HL-60 (cell line): ENCODE measurements at regions not wholly inside any gene's neighbourhood (a gene's known extent, or its start where the extent isn't known, plus 50 kb on each side); places are given as distances from the start of the nearest gene placed in this dataset.

ENCODE experiments used
- DNase-seq, 2 experiments: peaks; one replicate each; pipeline ENCODE4 v3.0.0-alpha.2; 2010 to 2020; ENCODE audit warnings: low read depth in 1 of 2, low spot score in 1 of 2
- H3K27ac ChIP-seq: fragments of 250-450 bp; sonication (Bioruptor Pico); replicated peaks from 2 replicates; pipeline ENCODE4 v1.5.1; 2020; ENCODE audit warnings: mild to moderate bottlenecking, moderate library complexity
- H3K27me3 ChIP-seq: fragments of 250-450 bp; sonication (Bioruptor Pico); 2 replicates; pipeline ENCODE4 v1.5.1; 2021; ENCODE audit warnings: mild to moderate bottlenecking, moderate library complexity; ENCODE audit not compliant: insufficient read depth, poor library complexity, severe bottlenecking
- H3K4me3 ChIP-seq: replicated peaks from 2 replicates; pipeline ENCODE4 v1.5.1; 2011; ENCODE audit warnings: mild to moderate bottlenecking, control low read depth, low read length; ENCODE audit not compliant: insufficient read depth
- CTCF ChIP-seq: IDR thresholded peaks from one replicate; pipeline ENCODE4 v1.5.1; 2011; ENCODE audit warnings: low read length, control low read depth, inconsistent platforms; ENCODE audit not compliant: insufficient read depth
- GABPA ChIP-seq: IDR thresholded peaks from 2 replicates; pipeline ENCODE4 v1.6.1; 2012; ENCODE audit warnings: low read depth
- POLR2AphosphoS5 ChIP-seq: IDR thresholded peaks from 2 replicates; pipeline ENCODE4 v1.6.1; 2012; ENCODE audit warnings: low read depth
- REST ChIP-seq: IDR thresholded peaks from 2 replicates; pipeline ENCODE4 v1.6.1; 2012; ENCODE audit warnings: low read depth; ENCODE audit not compliant: insufficient replicate concordance
- SPI1 ChIP-seq: IDR thresholded peaks from 2 replicates; pipeline ENCODE4 v1.6.1; 2012; ENCODE audit warnings: low read depth, mild to moderate bottlenecking, borderline replicate concordance

GRCh38 chr6:167530951-167531350 is 206.1 kb downstream of the TTLL2 start:
- Histone ChIP-seq H3K4me3 (no peak overlapping the region), H3K27ac (no peak overlapping the region), H3K27me3 (peaks cover 6% of the 10 kb centered on the region)
- no peak for TF ChIP-seq CTCF
- no peak for TF ChIP-seq SPI1
- no peak for TF ChIP-seq POLR2AphosphoS5
- no peak for TF ChIP-seq GABPA
- TF ChIP-seq REST, result no peak
- DNase-seq, result no peak

GRCh38 chr6:167532410-167533288 is 207.8 kb downstream of the TTLL2 start:
- H3K27ac ChIP-seq, result no peak overlapping the region
- no peak overlapping the region for H3K4me3 ChIP-seq
- no peak for TF ChIP-seq CTCF
- TF ChIP-seq POLR2AphosphoS5, result no peak
- no peak for TF ChIP-seq REST
- no peak for TF ChIP-seq GABPA
- no peak for TF ChIP-seq SPI1
- H3K27me3 ChIP-seq, result peaks cover 6% of the 10 kb centered on the region
- no peak for DNase-seq

- H3K27ac ChIP-seq, result no peak overlapping the region
- no peak for DNase-seq
- TF ChIP-seq CTCF, result no peak
- no peak for TF ChIP-seq GABPA
- no peak for TF ChIP-seq POLR2AphosphoS5
- no peak for TF ChIP-seq REST
- peaks cover 6% of the 10 kb centered on the region for H3K27me3 ChIP-seq
- H3K4me3 ChIP-seq, result no peak overlapping the region
These were observed 209.0 kb downstream of the TTLL2 start for GRCh38 chr6:167533851-167534250.
